Activated CD4-positive, CD25-positive, alpha-beta regulatory T cell treated with anti-CD3 and anti-CD28 coated beads, Interleukin-2, amount 50 U/mL, for 72 hours (primary cell): ENCODE measurements at regions not wholly inside any gene's neighbourhood (a gene's known extent, or its start where the extent isn't known, plus 50 kb on each side); places are given as distances from the start of the nearest gene placed in this dataset.

Experiments used
- DNase-seq: peaks from one replicate; pipeline ENCODE4 v3.0.0; 2021

DNA sequence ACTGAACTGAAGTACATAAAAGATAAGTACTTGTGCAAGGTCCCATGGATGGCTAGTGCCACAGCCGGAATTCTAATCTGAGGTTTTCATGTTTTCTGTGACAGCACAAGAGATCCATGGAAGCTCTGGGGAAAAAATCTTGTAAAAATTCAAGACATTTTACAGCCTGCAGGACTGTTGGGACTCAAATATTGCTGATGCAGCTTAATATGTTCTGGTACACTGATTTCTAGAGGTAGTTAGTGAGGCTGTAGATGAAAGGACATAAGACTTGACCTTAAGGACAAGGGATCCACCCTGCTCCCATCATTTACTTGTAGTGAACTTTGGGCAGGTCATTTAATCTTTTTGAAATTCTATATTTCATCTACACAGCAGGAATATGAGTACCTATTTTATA is 390.4 kb downstream of the TLE4 start:
- no peak for DNase-seq

GRCh38 chr9:79955300-79955699 is 383.5 kb downstream of the TLE4 start:
- DNase-seq = no peak

DNA sequence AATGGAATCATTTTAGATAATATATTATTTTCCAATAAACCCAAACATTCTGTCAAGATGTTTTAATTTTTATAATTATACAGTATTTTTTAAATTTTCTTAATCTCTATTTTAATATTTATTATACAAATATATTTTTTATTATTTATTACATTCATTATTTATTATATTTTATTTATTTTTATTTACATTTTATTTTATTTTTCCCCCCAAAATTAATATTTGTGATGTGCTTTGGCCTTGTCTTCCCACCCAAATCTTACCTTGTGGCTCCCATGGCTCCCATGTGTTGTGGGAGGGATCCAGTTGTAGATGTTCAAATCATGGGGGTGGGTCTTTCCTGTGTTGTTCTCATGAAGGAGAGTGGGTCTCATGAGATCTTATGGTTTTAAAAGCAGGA is 382.1 kb downstream of the TLE4 start:
- no peak for DNase-seq

DNA sequence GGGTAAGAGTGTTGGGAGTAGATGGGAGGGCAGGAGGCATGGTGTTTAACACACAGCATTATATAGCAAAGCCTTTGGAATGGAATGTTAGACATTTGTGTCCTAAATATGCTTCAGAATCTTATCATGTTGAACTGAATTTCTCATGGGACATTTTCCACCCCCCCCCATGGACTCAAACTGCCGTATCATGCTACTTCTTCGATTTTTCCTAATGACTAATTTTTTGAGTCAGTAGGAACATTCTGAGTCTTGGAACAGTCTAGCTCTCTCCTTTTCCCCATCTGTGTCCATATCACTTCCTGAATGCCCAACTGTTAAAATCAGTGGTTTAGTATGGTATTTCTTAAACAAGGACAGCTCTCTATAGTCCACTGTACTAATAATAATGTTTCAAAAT is 380.6 kb downstream of the TLE4 start:
- DNase-seq = no peak

- no peak for DNase-seq
Measured at GRCh38 chr9:79946712-79947111, 374.9 kb downstream of the TLE4 start.

GRCh38 chr9:79945495-79945894 is 373.7 kb downstream of the TLE4 start:
- no peak for DNase-seq

DNA sequence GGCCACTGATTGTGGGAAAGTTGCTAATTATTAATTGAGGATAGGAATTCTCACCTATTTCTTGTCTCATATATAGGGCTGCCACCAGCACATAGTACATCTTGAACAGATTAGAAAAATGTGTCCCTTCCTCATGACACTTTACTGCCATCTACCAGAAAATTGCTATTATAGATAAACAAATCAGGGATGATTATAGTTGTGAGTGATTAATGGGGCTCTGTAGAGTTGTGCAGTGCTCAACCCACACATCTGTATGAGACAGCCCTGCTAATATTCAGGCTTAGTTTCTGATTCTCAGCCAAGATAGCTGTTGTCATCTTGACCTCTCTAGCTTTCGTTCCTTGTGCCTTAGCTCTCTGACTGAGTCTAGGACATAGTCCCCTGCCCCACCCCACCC is 373.3 kb downstream of the TLE4 start:
- no peak for DNase-seq

DNA sequence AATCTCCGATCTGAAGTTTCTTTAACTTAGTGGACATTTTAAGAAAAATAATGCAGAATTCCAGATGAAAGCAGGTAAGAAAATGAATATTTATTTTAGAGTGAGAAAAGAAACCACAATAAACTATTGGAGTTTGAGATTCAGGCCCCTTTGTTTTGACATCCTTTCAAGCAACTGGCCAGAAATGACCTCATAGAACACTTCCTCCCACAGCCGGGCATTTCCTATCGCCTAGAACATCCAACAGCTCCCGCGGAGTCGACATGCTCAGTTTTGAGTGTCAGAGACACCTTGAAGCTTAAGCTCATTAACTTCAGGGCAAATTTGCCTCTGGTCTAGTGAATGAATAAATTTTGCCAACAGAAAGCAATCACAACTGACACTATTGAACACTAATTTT is 369.2 kb downstream of the TLE4 start:
- no peak for DNase-seq

GRCh38 chr9:79939819-79940218 is 368.1 kb downstream of the TLE4 start:
- no peak for DNase-seq

DNA sequence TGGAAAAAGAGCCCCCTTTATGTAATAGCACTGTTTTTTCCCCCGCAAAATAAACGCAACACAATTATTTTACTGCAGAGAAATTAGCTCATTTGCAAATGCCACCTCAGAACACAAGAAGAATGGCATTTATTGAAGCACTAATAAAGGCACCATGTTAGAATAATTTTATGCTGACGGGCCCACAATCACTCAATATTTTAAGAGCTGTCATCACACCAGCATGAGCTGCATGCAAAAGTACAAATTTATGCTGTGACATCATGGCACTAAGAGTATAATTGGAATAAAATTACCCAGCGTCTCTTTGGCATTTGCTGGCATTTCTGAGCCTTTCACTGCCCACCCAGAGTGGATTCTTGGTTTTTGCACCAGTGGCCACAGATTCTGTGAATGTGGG is 364.6 kb downstream of the TLE4 start:
- DNase-seq = no peak

DNA sequence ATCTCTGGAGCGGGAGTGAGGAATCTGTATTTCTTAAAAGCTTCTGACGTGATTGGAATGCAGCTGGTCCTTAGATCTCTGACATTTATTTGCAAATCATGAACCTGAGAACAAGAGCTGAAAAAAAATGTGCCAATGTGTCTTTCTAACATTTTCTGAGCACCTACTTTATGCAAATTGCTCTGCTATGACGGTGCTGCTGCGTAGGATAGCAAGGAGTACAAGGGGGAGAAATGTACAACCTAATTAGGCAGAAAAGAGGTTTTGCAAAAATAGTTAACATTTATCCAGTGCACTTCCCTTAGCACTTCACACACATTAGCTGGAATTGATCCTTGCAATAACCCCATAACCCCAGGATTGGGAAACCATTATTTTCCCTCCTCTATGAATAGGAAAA is 357.5 kb downstream of the TLE4 start:
- DNase-seq = no peak

DNA sequence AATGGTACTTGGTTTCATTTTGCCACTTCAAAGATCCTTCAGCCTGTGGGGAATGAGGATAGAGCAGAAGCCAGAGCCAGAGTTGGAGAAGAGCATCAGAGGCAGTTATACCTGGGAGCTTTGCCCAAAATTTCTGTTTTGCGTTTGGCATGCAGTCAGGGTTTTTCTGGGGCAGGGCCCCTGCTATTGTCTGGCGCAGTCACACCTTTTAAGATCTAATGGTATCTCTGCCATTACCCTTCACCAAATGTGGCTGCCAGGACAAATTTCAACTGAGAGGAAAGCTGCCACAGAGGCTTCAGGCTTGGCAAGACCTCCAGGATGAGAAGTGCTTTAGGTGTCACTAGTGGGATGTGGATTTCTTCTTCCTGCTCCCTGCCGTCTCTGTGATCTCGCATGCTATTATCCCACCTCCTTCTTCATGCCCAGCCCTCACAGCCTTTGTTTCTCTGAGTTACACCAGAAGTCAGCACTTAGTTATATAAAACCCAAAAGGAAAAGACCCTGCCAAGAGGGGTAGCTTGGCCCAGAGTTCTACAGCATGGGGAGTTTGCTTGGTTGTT is 357.0 kb downstream of the TLE4 start:
- DNase-seq = no peak

GRCh38 chr9:79925326-79925725 is 353.6 kb downstream of the TLE4 start:
- DNase-seq = no peak

- DNase-seq = no peak
Measured at GRCh38 chr9:79924836-79925235, 353.1 kb downstream of the TLE4 start.

DNA sequence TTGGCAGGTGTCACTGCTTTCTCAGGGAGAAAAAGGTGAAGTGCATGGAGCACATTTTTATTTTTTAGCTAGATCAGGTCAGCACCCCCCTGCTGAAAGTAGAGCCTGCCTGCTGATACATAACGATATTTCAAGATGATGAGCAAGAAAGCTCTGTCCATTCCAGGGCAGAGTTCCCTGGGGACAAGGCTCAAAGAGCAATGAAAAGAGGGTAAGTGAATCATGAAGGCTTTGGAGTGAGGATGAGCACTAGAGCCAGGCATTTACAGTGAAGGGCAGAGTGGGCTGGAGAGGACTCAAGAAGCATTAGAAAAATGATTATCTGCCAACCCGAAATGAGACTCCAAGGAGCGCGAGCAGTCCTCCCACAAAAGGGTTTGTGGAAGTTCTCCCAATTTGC is 345.7 kb downstream of the TLE4 start:
- no peak for DNase-seq

DNA sequence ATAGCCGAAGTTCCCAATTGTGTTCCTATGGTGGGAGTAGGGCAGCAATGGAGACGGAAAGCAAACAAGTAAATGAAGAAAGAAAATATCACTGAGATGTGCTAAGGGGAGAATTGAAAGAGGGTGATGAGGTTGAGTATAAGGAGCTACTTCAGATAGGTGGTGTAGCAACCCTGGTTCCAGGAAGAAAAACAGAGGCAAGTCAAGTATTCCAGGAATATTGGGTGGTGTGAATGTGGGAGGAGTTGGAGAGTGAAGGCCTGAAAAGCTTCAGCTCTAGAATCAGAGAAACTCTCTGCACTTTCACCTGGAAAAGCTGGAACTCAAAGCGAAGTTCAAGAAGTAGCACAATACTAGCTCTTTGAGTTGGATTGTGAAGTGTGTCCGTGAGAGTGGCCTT is 342.1 kb downstream of the TLE4 start:
- no peak for DNase-seq

DNA sequence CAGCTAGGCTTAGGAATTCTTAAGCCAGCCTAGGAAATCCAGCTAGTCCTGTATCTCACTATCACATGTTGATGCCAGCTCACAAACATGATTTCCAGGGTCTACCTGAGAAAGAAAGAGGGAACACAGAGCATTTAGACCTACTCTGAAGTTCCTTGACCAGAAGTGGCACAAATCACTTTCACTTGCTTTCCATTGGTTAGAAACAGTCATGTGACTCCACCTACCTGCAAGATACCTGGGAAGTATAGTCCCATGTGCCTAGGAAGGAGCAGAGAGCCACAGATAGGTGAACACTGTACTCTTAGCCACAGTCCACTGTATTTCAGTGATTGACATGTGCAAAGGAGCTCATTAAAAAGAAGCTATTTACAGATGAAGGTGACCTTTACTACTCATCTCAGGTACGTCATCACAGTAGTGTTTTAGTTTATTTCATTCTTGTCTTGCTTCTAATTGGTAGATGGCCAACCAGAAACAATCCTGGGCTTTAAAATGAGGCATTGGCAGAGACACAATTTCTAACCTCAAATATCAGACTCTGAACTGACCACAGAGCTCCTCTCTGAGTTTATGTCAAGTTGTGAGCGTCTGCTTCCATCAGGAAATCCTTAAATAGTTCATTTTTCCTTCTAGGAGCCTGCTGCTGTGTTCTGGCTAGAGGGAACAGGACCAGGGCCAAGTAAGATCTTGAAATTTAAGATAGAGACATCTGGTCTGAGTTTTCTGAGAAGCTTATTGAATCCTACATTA is 340.7 kb downstream of the TLE4 start:
- DNase-seq = no peak

- DNase-seq = no peak
Measured at GRCh38 chr9:79911724-79912123, 340.0 kb downstream of the TLE4 start.

DNA sequence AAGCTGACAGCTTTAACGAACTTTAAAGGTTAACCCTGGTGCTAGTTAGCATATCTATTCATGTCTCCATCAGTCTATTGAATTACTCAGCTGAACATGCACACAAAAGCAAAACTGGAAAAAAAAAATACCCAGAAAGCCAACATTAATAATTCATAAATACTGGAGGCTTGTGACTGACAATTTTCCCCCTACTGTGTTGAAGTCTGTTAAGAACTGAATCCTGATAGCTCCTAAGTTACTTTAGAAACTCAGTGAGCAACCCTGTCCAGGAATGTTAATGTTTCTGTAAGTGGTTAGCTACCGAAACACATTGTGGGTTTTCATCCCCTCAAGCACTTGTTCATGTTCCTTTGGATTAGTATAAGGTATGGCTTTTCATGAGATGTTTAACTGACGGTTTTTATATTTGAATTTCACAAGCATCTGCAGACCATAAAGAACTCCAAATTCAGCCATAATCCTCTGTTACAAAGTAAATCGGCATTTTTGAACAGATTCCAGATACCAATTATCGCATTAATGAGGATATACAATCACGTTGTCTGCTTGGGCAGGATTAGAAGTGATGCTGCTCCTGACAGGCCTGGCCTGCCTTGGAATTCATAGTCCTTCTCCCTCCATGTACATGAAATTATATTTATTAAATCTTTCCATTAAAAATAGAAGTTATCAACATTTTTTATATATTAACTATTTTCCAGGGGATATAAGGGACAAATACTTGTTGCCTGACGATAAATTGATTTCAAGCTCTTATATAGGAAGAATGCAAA is 331.2 kb downstream of the TLE4 start:
- DNase-seq = no peak

DNA sequence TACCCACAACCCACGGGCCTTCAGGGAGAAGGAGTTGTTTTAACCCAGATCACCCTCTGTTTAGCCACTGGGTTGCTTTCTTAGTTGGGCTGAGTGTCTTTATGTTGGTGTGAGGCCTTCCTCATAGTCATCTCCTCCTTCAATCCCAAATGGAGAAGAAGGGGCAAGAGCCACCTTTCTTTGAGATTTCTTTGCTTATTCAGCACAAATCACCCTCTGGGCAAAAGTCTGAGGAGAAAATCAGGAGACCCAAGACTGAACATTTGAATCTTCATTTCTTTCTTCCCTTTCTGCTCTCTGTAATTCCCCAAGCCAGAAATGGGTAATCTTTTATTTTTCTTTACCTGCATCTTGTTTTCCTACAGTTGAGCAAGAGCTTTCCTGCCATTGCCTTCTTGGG is 329.0 kb downstream of the TLE4 start:
- DNase-seq = no peak

GRCh38 chr9:79896390-79896980 is 324.7 kb downstream of the TLE4 start:
- DNase-seq = no peak

- no peak for DNase-seq
Measured at GRCh38 chr9:79895232-79895631, 323.5 kb downstream of the TLE4 start.

- no peak for DNase-seq
Measured at GRCh38 chr9:79889369-79889768, 317.6 kb downstream of the TLE4 start.
